ENCODE measurements at regions not wholly inside any gene's neighbourhood (a gene's known extent, or its start where the extent isn't known, plus 50 kb on each side); places are given as distances from the start of the nearest gene placed in this dataset.

- TF ChIP-seq TAF1 (IDR thresholded peaks at IDR 0.05; ENCODE audit: borderline replicate concordance, insufficient read depth, low read length) (no peak), SIN3A (IDR thresholded peaks at IDR 0.05; ENCODE audit: borderline replicate concordance, insufficient read depth, low read length) (no peak), POLR2AphosphoS5 (IDR thresholded peaks at IDR 0.05; ENCODE audit: low read depth, low read length) (no peak), FOXP2 (optimal IDR thresholded peaks at IDR 0.05; ENCODE audit: borderline replicate concordance, extremely low read depth, extremely low read length, insufficient read depth) (no peak), REST (IDR thresholded peaks at IDR 0.05; ENCODE audit: insufficient read depth in 1 of 2, low read depth in 2 of 2, low read length in 2 of 2) (no peak)
Observed at GRCh38 chr6:56708810-56709597, 66.3 kb upstream of the DST start.

- no peak for TF ChIP-seq SIN3A (IDR thresholded peaks at IDR 0.05; ENCODE audit: borderline replicate concordance, insufficient read depth, low read length)
Observed at GRCh38 chr6:56706981-56707726, 64.5 kb upstream of the DST start.

- TF ChIP-seq FOXP2 (optimal IDR thresholded peaks at IDR 0.05; ENCODE audit: borderline replicate concordance, extremely low read depth, extremely low read length, insufficient read depth): no peak
- TF ChIP-seq TAF1 (IDR thresholded peaks at IDR 0.05; ENCODE audit: borderline replicate concordance, insufficient read depth, low read length): no peak
Observed at GRCh38 chr6:56699066-56699654, 56.5 kb upstream of the DST start.

GRCh38 chr6:56695702-56696101 is 53.0 kb upstream of the DST start:
- no peak for TF ChIP-seq REST (IDR thresholded peaks at IDR 0.05; ENCODE audit: insufficient read depth in 1 of 2, low read depth in 2 of 2, low read length in 2 of 2)
- TF ChIP-seq POLR2AphosphoS5 (IDR thresholded peaks at IDR 0.05; ENCODE audit: low read depth, low read length): no peak
- no peak for TF ChIP-seq FOXP2 (optimal IDR thresholded peaks at IDR 0.05; ENCODE audit: borderline replicate concordance, extremely low read depth, extremely low read length, insufficient read depth)
- TF ChIP-seq SIN3A (IDR thresholded peaks at IDR 0.05; ENCODE audit: borderline replicate concordance, insufficient read depth, low read length): no peak
- no peak for TF ChIP-seq TAF1 (IDR thresholded peaks at IDR 0.05; ENCODE audit: borderline replicate concordance, insufficient read depth, low read length)

- no peak for TF ChIP-seq FOXP2 (optimal IDR thresholded peaks at IDR 0.05; ENCODE audit: borderline replicate concordance, extremely low read depth, extremely low read length, insufficient read depth)
Observed at GRCh38 chr6:56694002-56694401, 51.3 kb upstream of the DST start.

GRCh38 chr6:56693246-56693607 is 50.5 kb upstream of the DST start:
- TF ChIP-seq SIN3A (IDR thresholded peaks at IDR 0.05; ENCODE audit: borderline replicate concordance, insufficient read depth, low read length) (no peak), FOXP2 (optimal IDR thresholded peaks at IDR 0.05; ENCODE audit: borderline replicate concordance, extremely low read depth, extremely low read length, insufficient read depth) (no peak), POLR2AphosphoS5 (IDR thresholded peaks at IDR 0.05; ENCODE audit: low read depth, low read length) (no peak), REST (IDR thresholded peaks at IDR 0.05; ENCODE audit: insufficient read depth in 1 of 2, low read depth in 2 of 2, low read length in 2 of 2) (no peak), TAF1 (IDR thresholded peaks at IDR 0.05; ENCODE audit: borderline replicate concordance, insufficient read depth, low read length) (no peak)
